Activated CD4-positive, alpha-beta T cell treated with anti-CD3 and anti-CD28 coated beads for 36 hours (primary cell): ENCODE measurements at regions not wholly inside any gene's neighbourhood (a gene's known extent, or its start where the extent isn't known, plus 50 kb on each side); places are given as distances from the start of the nearest gene placed in this dataset.
"Not testable (repeated sequence)": the region's sequence is repeated elsewhere in the genome, so short reads cannot be mapped to it uniquely, and the experiment has no call there.

Experiments
- ATAC-seq: fragments of 200-7000 bp; cut with Tn5 transposase; one replicate; pipeline ENCODE4 v1.10.0; 2021; ENCODE audit warnings: mild to moderate bottlenecking, moderate library complexity
- CTCF ChIA-PET: fragments of 350-600 bp; sonication (Branson Sonifier 250); formaldehyde crosslinking; loops from one replicate; lab custom pipeline; 2021; ENCODE audit warnings: antibody characterized with exemption; lab: Charles Lee
- POLR2A ChIA-PET: fragments of 350-600 bp; sonication (Branson Sonifier 250); formaldehyde crosslinking; loops from one replicate; lab custom pipeline; 2021; ENCODE audit warnings: antibody characterized with exemption, inconsistent platforms; lab: Charles Lee
- DNase-seq: peaks from one replicate; pipeline ENCODE4 v3.0.0-alpha.2; 2020
- H3K27ac Mint-ChIP-seq: one replicate; pipeline ENCODE4 v1.8.0; 2021; ENCODE audit warnings: mixed read lengths
- H3K27me3 Mint-ChIP-seq: one replicate; pipeline ENCODE4 v1.8.0; 2021; ENCODE audit warnings: mixed read lengths
- H3K36me3 Mint-ChIP-seq: one replicate; pipeline ENCODE4 v1.8.0; 2021; ENCODE audit warnings: low read depth, mixed read lengths
- H3K4me1 Mint-ChIP-seq: one replicate; pipeline ENCODE4 v1.8.0; 2021; ENCODE audit warnings: mixed read lengths
- H3K4me3 Mint-ChIP-seq: one replicate; pipeline ENCODE4 v1.8.0; 2021; ENCODE audit warnings: mild to moderate bottlenecking, moderate library complexity, mixed read lengths
- H3K9me3 Mint-ChIP-seq: one replicate; pipeline ENCODE4 v1.8.0; 2021; ENCODE audit warnings: low read depth, mixed read lengths
- intact Hi-C, 2 experiments: fragments of 100-400 bp; cut with DNase I in 1 of 2; cut with micrococcal nuclease in 1 of 2; formaldehyde crosslinking; loops; one replicate each; pipeline versions ENCODE4 v1.14.2 to v1.15.1; 2022 to 2024; cut with DNase I, micrococcal nuclease

GRCh38 chr7:39825401-39825980 is 124.6 kb upstream of the CDK13 start:
- intact Hi-C loops, result no loop called here
- no peaks in the 10 kb centered on the region for H3K36me3 Mint-ChIP-seq
- no peak overlapping the region for H3K27ac Mint-ChIP-seq
- POLR2A ChIA-PET, result no interaction called here
- ATAC-seq (peak; percentile 26), DNase-seq (no peak)
- H3K4me3 Mint-ChIP-seq, result no peak overlapping the region
- no peaks in the 10 kb centered on the region for H3K4me1 Mint-ChIP-seq
- no peaks in the 10 kb centered on the region for H3K9me3 Mint-ChIP-seq
- CTCF ChIA-PET, result interaction anchor here (0.8 kb wide), 1 partner anchor 273 kb away, joined by 3 read pairs; no protein-coding TSS in a partner anchor
- peaks cover 27% of the 10 kb centered on the region for H3K27me3 Mint-ChIP-seq

- Mint-ChIP-seq H3K4me3 (no peak overlapping the region), H3K36me3 (no peaks in the 10 kb centered on the region), H3K9me3 (no peaks in the 10 kb centered on the region), H3K27me3 (peaks cover 30% of the 10 kb centered on the region), H3K27ac (no peak overlapping the region), H3K4me1 (no peaks in the 10 kb centered on the region)
- no peak for DNase-seq
- intact Hi-C loops, result no loop called here
- CTCF ChIA-PET, result interaction anchor here (0.6 to 0.8 kb wide), 2 partner anchors 15 to 272 kb away, joined by 3 read pairs; no protein-coding TSS in a partner anchor
- POLR2A ChIA-PET, result no interaction called here
- ATAC-seq, result no peak
These were observed 123.9 kb upstream of the CDK13 start for GRCh38 chr7:39826166-39826565.

- ATAC-seq, result no peak
- Mint-ChIP-seq H3K27ac (no peak overlapping the region), H3K4me1 (no peaks in the 10 kb centered on the region), H3K9me3 (no peaks in the 10 kb centered on the region), H3K4me3 (no peak overlapping the region), H3K27me3 (peaks cover 37% of the 10 kb centered on the region), H3K36me3 (no peaks in the 10 kb centered on the region)
- POLR2A ChIA-PET, result no interaction called here
- CTCF ChIA-PET, result interaction anchor here (0.7 kb wide), 1 partner anchor 13 kb away, joined by 4 read pairs; no protein-coding TSS in a partner anchor
- DNase-seq, result no peak
- intact Hi-C loops, result no loop called here
These were observed 122.5 kb upstream of the CDK13 start for GRCh38 chr7:39827571-39827970.

GRCh38 chr7:39829028-39829427 is 121.0 kb upstream of the CDK13 start:
- DNase-seq (no peak), ATAC-seq (no peak)
- H3K27ac Mint-ChIP-seq, result no peak overlapping the region
- H3K27me3 Mint-ChIP-seq, result peaks cover 39% of the 10 kb centered on the region
- H3K4me3 Mint-ChIP-seq, result no peak overlapping the region
- H3K36me3 Mint-ChIP-seq, result no peaks in the 10 kb centered on the region
- H3K4me1 Mint-ChIP-seq, result no peaks in the 10 kb centered on the region
- no peaks in the 10 kb centered on the region for H3K9me3 Mint-ChIP-seq
- intact Hi-C loops, result no loop called here
- ChIA-PET POLR2A (interaction anchor here (0.6 kb wide), 1 partner anchor 61 kb away, joined by 8 read pairs; no protein-coding TSS in a partner anchor), CTCF (interaction anchor here (1.0 kb wide), 1 partner anchor 187 kb away, joined by 3 read pairs; no protein-coding TSS in a partner anchor)

- Mint-ChIP-seq H3K4me3 (no peak overlapping the region), H3K36me3 (no peaks in the 10 kb centered on the region), H3K27ac (no peak overlapping the region), H3K27me3 (peaks cover 56% of the 10 kb centered on the region), H3K9me3 (no peaks in the 10 kb centered on the region), H3K4me1 (no peaks in the 10 kb centered on the region)
- ATAC-seq (no peak), DNase-seq (no peak)
- CTCF ChIA-PET, result interaction anchor here (0.6 to 1.3 kb wide), 5 partner anchors 11 to 277 kb away, joined by 3 to 6 read pairs (median 3); no protein-coding TSS in a partner anchor
- intact Hi-C loops, result no loop called here
- POLR2A ChIA-PET, result no interaction called here
These were observed 117.5 kb upstream of the CDK13 start for GRCh38 chr7:39832519-39833085.

- H3K9me3 Mint-ChIP-seq, H3K4me1 Mint-ChIP-seq, POLR2A ChIA-PET, intact Hi-C loops, H3K36me3 Mint-ChIP-seq, H3K27ac Mint-ChIP-seq: not testable (repeated sequence)
- Mint-ChIP-seq H3K27me3 (peaks cover 55% of the 10 kb centered on the region), H3K4me3 (peak overlapping the region; percentile 37)
- CTCF ChIA-PET, result interaction anchor here (1.1 kb wide), 1 partner anchor 11 kb away, joined by 3 read pairs; no protein-coding TSS in a partner anchor
- ATAC-seq (peak; percentile 88), DNase-seq (peak; percentile 77)
These were observed 116.8 kb upstream of the CDK13 start for GRCh38 chr7:39833180-39833799.

- H3K4me1 Mint-ChIP-seq, intact Hi-C loops, ATAC-seq, DNase-seq, POLR2A ChIA-PET, H3K36me3 Mint-ChIP-seq, H3K27ac Mint-ChIP-seq, H3K9me3 Mint-ChIP-seq, CTCF ChIA-PET: not testable (repeated sequence)
- Mint-ChIP-seq H3K4me3 (peak overlapping the region; percentile 37), H3K27me3 (peaks cover 51% of the 10 kb centered on the region)
These were observed 116.0 kb upstream of the CDK13 start for GRCh38 chr7:39833865-39834634.

GRCh38 chr7:39838326-39838725 is 111.7 kb upstream of the CDK13 start:
- Mint-ChIP-seq H3K4me1 (no peaks in the 10 kb centered on the region), H3K27ac (no peak overlapping the region), H3K27me3 (peaks cover 46% of the 10 kb centered on the region), H3K36me3 (no peaks in the 10 kb centered on the region), H3K9me3 (no peaks in the 10 kb centered on the region), H3K4me3 (no peak overlapping the region)
- intact Hi-C loops, result no loop called here
- ChIA-PET CTCF (no interaction called here), POLR2A (no interaction called here)
- DNase-seq (no peak), ATAC-seq (no peak)

GRCh38 chr7:39845006-39845405 is 105.0 kb upstream of the CDK13 start:
- ChIA-PET CTCF (interaction anchor here (1.5 to 1.8 kb wide), 2 partner anchors 51 to 54 kb away, joined by 3 to 4 read pairs; no protein-coding TSS in a partner anchor), POLR2A (no interaction called here)
- intact Hi-C loops, result no loop called here
- peaks cover 13% of the 10 kb centered on the region for H3K27me3 Mint-ChIP-seq
- H3K27ac Mint-ChIP-seq, result no peak overlapping the region
- H3K9me3 Mint-ChIP-seq, result no peaks in the 10 kb centered on the region
- ATAC-seq (no peak), DNase-seq (no peak)
- no peak overlapping the region for H3K4me3 Mint-ChIP-seq
- H3K36me3 Mint-ChIP-seq, result no peaks in the 10 kb centered on the region
- H3K4me1 Mint-ChIP-seq, result no peaks in the 10 kb centered on the region

GRCh38 chr7:39847227-39847626 is 102.8 kb upstream of the CDK13 start:
- ChIA-PET POLR2A (no interaction called here), CTCF (interaction anchor here (1.4 kb wide), 1 partner anchor 49 kb away, joined by 4 read pairs; no protein-coding TSS in a partner anchor)
- H3K36me3 Mint-ChIP-seq, result no peaks in the 10 kb centered on the region
- H3K27me3 Mint-ChIP-seq, result peaks cover 11% of the 10 kb centered on the region
- H3K4me3 Mint-ChIP-seq, result no peak overlapping the region
- no peaks in the 10 kb centered on the region for H3K4me1 Mint-ChIP-seq
- ATAC-seq (no peak), DNase-seq (no peak)
- no peak overlapping the region for H3K27ac Mint-ChIP-seq
- H3K9me3 Mint-ChIP-seq, result no peaks in the 10 kb centered on the region
- intact Hi-C loops, result no loop called here

GRCh38 chr7:39851466-39852045 is 98.5 kb upstream of the CDK13 start:
- no peaks in the 10 kb centered on the region for H3K9me3 Mint-ChIP-seq
- peaks cover 23% of the 10 kb centered on the region for H3K27me3 Mint-ChIP-seq
- POLR2A ChIA-PET, result no interaction called here
- no peaks in the 10 kb centered on the region for H3K36me3 Mint-ChIP-seq
- intact Hi-C loops, result no loop called here
- no peak overlapping the region for H3K4me3 Mint-ChIP-seq
- H3K4me1 Mint-ChIP-seq, result peaks cover 8% of the 10 kb centered on the region
- DNase-seq, result no peak
- ATAC-seq, result no peak
- no peak overlapping the region for H3K27ac Mint-ChIP-seq
- CTCF ChIA-PET, result no interaction called here
